ENCODE measurements at regions not wholly inside any gene's neighbourhood (a gene's known extent, or its start where the extent isn't known, plus 50 kb on each side); places are given as distances from the start of the nearest gene placed in this dataset.

DNA sequence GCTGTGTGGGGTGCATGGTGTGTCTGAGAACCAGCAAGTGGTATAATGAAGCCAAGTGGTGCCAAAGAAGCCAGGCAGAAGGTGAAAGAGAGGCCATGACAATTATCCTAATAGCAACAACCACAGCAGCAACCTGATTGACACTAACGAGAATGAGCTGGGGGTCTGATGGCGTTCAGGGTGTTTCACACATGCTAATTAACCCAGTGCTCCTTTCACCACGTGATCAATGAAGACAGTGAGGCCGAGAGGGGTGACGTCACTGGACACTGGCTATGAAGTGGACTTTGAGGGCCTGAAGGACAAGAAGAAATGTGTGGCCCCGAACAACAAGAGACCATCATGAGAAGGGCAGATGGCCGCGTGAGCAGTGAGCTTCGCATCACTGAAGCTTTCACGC, 364.4 kb upstream of the ID2 start:
- Histone ChIP-seq H3K4me1 (peaks cover 11% of the 10 kb centered on the region), H3K27me3 (replicated peaks; ENCODE audit: control insufficient read depth, insufficient read depth, low read length) (no peaks in the 10 kb centered on the region), H3K9me3 (no peaks in the 10 kb centered on the region), H3K4me3 (ENCODE audit: low read depth, low read length) (no peak overlapping the region), H3K36me3 (ENCODE audit: control insufficient read depth, insufficient read depth, low read length) (no peaks in the 10 kb centered on the region)
- TF ChIP-seq, protein P1, sequence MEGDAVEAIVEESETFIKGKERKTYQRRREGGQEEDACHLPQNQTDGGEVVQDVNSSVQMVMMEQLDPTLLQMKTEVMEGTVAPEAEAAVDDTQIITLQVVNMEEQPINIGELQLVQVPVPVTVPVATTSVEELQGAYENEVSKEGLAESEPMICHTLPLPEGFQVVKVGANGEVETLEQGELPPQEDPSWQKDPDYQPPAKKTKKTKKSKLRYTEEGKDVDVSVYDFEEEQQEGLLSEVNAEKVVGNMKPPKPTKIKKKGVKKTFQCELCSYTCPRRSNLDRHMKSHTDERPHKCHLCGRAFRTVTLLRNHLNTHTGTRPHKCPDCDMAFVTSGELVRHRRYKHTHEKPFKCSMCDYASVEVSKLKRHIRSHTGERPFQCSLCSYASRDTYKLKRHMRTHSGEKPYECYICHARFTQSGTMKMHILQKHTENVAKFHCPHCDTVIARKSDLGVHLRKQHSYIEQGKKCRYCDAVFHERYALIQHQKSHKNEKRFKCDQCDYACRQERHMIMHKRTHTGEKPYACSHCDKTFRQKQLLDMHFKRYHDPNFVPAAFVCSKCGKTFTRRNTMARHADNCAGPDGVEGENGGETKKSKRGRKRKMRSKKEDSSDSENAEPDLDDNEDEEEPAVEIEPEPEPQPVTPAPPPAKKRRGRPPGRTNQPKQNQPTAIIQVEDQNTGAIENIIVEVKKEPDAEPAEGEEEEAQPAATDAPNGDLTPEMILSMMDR (IDR thresholded peaks at IDR 0.05; ENCODE audit: insufficient read depth in 1 of 2, low read depth in 1 of 2, low read length in 1 of 2, severe bottlenecking in 1 of 2, unreplicated experiment in 1 of 2): no peak
- POLR2A ChIA-PET: no interaction called here
- Mint-ChIP-seq H3K36me3 (ENCODE audit: insufficient read depth, unreplicated experiment) (no peaks in the 10 kb centered on the region), H3K4me1 (ENCODE audit: low read depth, unreplicated experiment) (no peaks in the 10 kb centered on the region), H3K9me3 (ENCODE audit: unreplicated experiment) (no peaks in the 10 kb centered on the region), H3K27me3 (ENCODE audit: insufficient read depth, unreplicated experiment) (peaks cover 6% of the 10 kb centered on the region), H3K27ac (ENCODE audit: unreplicated experiment) (no peak overlapping the region), H3K4me3 (ENCODE audit: unreplicated experiment) (no peak overlapping the region)
- DNase-seq: no peak
- BruUV-seq (replicated peaks): no TSS peak
- CTCF ChIA-PET: no interaction called here
- intact Hi-C loops (cut with micrococcal nuclease; ENCODE audit: unreplicated experiment): no loop called here

DNA sequence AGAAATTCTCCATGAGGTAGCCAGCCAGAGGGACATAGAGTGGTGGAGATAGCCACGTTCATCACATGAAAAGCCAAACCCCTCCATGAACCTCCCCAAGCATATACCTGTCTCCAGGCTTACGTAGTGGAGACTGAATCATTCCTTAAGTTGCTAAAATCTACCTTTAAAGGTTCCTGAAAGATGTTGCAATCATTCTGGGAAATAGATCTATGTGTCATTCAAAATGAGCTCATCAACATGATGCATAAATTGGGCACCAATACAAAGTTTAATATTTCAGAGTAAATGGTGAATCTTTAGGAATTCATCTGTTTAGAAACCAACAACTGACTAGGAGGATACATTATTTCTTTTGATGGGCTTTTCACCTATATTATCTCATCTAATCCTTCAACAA, 362.6 kb upstream of the ID2 start:
- H3K9me3 Mint-ChIP-seq (ENCODE audit: unreplicated experiment): no peaks in the 10 kb centered on the region
- CTCF ChIA-PET: no interaction called here

DNA sequence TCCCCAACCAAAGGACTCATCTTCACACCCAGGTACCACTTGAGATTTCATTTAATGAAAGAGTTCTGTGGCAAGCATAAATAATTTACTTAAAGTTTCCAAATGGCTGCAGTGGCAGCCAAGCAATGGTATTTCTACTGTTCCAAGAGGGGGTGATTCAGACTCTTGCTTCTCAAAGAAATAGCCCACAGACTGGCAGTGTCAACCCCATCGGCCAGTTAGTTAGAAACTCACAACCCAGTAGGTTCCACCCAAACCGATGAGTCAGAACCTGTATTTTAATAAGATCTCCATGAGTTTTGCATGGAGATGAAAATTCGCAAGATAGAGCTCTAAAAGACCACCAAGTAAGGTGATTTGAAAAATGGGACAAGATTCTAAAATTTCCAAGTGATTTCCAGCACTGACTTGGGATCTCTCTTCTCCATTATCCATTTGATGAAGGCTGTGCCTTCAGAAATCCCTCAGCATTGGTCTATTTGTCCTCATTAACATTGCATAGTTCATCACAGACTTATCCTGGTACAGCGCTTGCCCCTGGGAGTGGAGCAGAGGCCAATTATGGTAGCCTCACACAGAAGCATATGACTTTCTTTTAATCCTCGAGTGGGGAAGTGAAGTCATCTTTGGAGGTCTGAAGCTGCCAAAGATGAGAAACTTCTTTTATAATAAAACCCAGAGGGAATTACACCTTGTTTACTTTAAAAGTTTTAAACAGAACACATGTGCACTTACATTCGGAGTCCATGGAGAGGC, 361.4 kb upstream of the ID2 start:
- ChIA-PET CTCF (no interaction called here), POLR2A (no interaction called here)
- Mint-ChIP-seq H3K27me3 (ENCODE audit: insufficient read depth, unreplicated experiment) (peaks cover 9% of the 10 kb centered on the region), H3K4me3 (ENCODE audit: unreplicated experiment) (no peak overlapping the region), H3K36me3 (ENCODE audit: insufficient read depth, unreplicated experiment) (no peaks in the 10 kb centered on the region), H3K27ac (ENCODE audit: unreplicated experiment) (no peak overlapping the region), H3K9me3 (ENCODE audit: unreplicated experiment) (no peaks in the 10 kb centered on the region), H3K4me1 (ENCODE audit: low read depth, unreplicated experiment) (peaks cover 8% of the 10 kb centered on the region)
- no peak overlapping the region for H3K4me3 ChIP-seq (ENCODE audit: low read depth, low read length)
- DNase-seq: no peak
- no peaks in the 10 kb centered on the region for H3K36me3 ChIP-seq (ENCODE audit: control insufficient read depth, insufficient read depth, low read length)
- no peaks in the 10 kb centered on the region for H3K27me3 ChIP-seq (replicated peaks; ENCODE audit: control insufficient read depth, insufficient read depth, low read length)
- H3K9me3 ChIP-seq: no peaks in the 10 kb centered on the region
- intact Hi-C loops (cut with micrococcal nuclease; ENCODE audit: unreplicated experiment): no loop called here
- no peaks in the 10 kb centered on the region for H3K4me1 ChIP-seq
- TF ChIP-seq, protein P1 (IDR thresholded peaks at IDR 0.05; ENCODE audit: insufficient read depth in 1 of 2, low read depth in 1 of 2, low read length in 1 of 2, severe bottlenecking in 1 of 2, unreplicated experiment in 1 of 2): no peak
- BruUV-seq (replicated peaks): no TSS peak

More for the DNA sequence above, 362.6 kb upstream of the ID2 start:
- TF ChIP-seq, protein P1 (IDR thresholded peaks at IDR 0.05; ENCODE audit: insufficient read depth in 1 of 2, low read depth in 1 of 2, low read length in 1 of 2, severe bottlenecking in 1 of 2, unreplicated experiment in 1 of 2): no peak
- intact Hi-C loops (cut with micrococcal nuclease; ENCODE audit: unreplicated experiment): no loop called here
- no peaks in the 10 kb centered on the region for H3K27me3 ChIP-seq (replicated peaks; ENCODE audit: control insufficient read depth, insufficient read depth, low read length)
- DNase-seq: no peak
- H3K36me3 ChIP-seq (ENCODE audit: control insufficient read depth, insufficient read depth, low read length): no peaks in the 10 kb centered on the region
- H3K27me3 Mint-ChIP-seq (ENCODE audit: insufficient read depth, unreplicated experiment): peaks cover 9% of the 10 kb centered on the region
- no peak overlapping the region for H3K27ac Mint-ChIP-seq (ENCODE audit: unreplicated experiment)
- POLR2A ChIA-PET: no interaction called here
- no peaks in the 10 kb centered on the region for H3K36me3 Mint-ChIP-seq (ENCODE audit: insufficient read depth, unreplicated experiment)
- H3K4me1 ChIP-seq: no peaks in the 10 kb centered on the region
- BruUV-seq (replicated peaks): no TSS peak
- peaks cover under 1% of the 10 kb centered on the region for H3K4me1 Mint-ChIP-seq (ENCODE audit: low read depth, unreplicated experiment)
- no peak overlapping the region for H3K4me3 Mint-ChIP-seq (ENCODE audit: unreplicated experiment)
- H3K9me3 ChIP-seq: no peaks in the 10 kb centered on the region
- no peak overlapping the region for H3K4me3 ChIP-seq (ENCODE audit: low read depth, low read length)

All from Caco-2 (cell line).